ENCODE measurements at regions not wholly inside any gene's neighbourhood (a gene's known extent, or its start where the extent isn't known, plus 50 kb on each side); places are given as distances from the start of the nearest gene placed in this dataset.

DNA sequence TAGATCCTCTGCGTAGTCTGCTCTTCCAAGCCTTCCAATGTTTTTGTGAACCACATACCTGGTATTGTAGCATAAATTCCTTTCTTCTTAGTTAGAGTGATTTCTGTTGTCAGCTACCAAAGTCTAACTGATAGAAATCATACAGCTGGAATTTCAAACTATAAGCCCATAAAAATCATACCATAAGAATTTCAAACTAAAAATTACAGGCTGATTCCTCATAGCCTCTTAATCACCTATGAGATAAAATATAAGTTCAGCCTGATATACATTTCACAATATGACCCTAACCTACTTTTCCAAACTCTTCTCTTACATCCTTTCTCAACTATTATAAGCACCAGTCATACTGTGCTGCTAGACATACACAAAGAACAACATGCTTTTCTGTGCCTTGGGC is 64.8 kb downstream of the PTHLH start:
- no peak for DNase-seq (ENCODE audit: low read depth)
- no peak overlapping the region for H3K4me3 ChIP-seq (ENCODE audit: low read depth, low read length)
- TF ChIP-seq CTCF (IDR thresholded peaks at IDR 0.05; ENCODE audit: insufficient read depth, low read depth, low read length, missing control alignments): no peak

DNA sequence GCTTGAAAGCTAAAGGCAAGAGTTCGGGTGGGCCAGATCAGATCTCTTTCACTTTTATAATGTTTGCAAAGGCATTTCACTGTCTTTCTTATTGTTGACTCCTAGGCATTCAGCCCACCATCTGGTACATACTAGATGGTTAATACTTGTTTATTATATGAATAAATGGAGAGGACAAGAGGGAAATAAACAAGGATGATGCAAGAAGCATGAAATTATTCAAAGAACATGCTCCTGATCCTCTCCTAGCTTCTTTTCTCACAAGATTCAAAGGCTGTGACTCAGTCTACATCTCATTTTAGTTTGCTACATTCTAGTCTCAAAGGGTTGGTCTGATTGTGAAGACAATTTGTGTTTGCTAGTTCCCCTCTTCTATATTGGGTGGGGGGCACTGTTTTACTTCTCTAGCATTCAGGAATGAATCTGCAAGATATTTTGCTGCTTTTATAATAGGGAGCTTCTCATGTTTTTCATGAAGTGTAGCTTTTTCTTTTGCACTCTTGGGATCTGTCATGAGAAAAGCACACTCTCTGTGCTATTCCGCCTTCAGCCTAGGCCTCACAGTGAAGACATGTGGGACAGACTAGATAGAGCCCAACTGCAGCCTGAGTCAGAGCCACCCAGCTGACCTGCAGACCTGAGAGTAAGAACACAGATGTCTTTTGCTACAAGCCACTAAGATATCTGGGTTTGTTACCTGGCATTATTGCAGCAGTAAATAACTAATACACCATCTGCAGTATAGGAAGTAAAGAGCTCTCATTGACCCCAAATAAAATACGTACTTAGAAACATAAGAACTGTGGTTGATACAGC is 65.7 kb downstream of the PTHLH start:
- no peak for DNase-seq (ENCODE audit: low read depth)
- no peak overlapping the region for H3K4me3 ChIP-seq (ENCODE audit: low read depth, low read length)
- no peak for TF ChIP-seq CTCF (IDR thresholded peaks at IDR 0.05; ENCODE audit: insufficient read depth, low read depth, low read length, missing control alignments)

DNA sequence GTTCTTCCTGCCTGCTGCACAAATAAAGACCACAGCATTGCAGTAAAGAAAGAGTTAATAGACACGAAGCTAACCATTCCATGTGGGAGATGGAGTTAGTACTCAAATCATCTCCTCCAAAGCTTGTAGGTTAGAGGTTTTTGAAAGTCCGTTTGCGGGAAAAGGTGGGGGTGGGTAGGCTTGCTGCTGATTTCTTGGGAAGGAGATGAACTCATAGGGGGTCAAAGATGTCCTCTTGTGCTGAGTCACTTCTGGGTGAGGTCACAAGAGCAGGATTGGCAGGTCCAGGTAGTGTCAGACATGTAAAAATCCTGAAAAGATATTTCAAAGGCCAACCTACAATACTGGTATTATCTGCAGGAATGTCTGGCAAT is 66.4 kb downstream of the PTHLH start:
- H3K4me3 ChIP-seq (ENCODE audit: low read depth, low read length): no peak overlapping the region
- DNase-seq (ENCODE audit: low read depth): no peak
- no peak for TF ChIP-seq CTCF (IDR thresholded peaks at IDR 0.05; ENCODE audit: insufficient read depth, low read depth, low read length, missing control alignments)

- H3K4me3 ChIP-seq (ENCODE audit: low read depth, low read length): no peak overlapping the region
- DNase-seq (ENCODE audit: low read depth): no peak
- no peak for TF ChIP-seq CTCF (IDR thresholded peaks at IDR 0.05; ENCODE audit: insufficient read depth, low read depth, low read length, missing control alignments)
Observed at GRCh38 chr12:27905285-27906126, 67.0 kb downstream of the PTHLH start.

GRCh38 chr12:27902651-27903050 is 69.9 kb downstream of the PTHLH start:
- DNase-seq (ENCODE audit: low read depth): no peak
- TF ChIP-seq CTCF (IDR thresholded peaks at IDR 0.05; ENCODE audit: insufficient read depth, low read depth, low read length, missing control alignments): no peak
- H3K4me3 ChIP-seq (ENCODE audit: low read depth, low read length): no peak overlapping the region

DNA sequence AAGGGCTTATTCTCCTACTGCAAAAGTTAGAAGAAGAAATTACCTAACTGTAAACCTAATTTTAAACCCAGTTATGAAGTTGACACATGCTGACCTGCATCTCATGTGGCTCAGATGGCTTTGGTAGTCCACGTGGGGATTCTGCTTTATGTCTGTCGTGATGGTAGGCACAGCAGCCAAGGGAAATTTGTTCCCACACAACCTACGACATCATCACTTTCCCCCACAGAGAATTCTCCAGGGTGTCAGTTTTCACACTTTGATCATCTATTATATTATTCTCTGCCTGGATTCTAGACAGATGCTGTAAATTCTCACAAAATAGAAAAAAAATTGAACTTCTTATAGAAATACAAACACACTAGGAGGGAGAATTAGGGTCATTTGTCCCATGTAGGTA is 70.6 kb downstream of the PTHLH start:
- no peak for DNase-seq (ENCODE audit: low read depth)
- no peak for TF ChIP-seq CTCF (IDR thresholded peaks at IDR 0.05; ENCODE audit: insufficient read depth, low read depth, low read length, missing control alignments)
- no peak overlapping the region for H3K4me3 ChIP-seq (ENCODE audit: low read depth, low read length)
